ENCODE measurements at regions not wholly inside any gene's neighbourhood (a gene's known extent, or its start where the extent isn't known, plus 50 kb on each side); places are given as distances from the start of the nearest gene placed in this dataset.

- TF ChIP-seq CTCF (IDR thresholded peaks at IDR 0.05) (no peak), POLR2A (IDR thresholded peaks at IDR 0.05) (no peak)
Observed at GRCh38 chr6:8674126-8674525, 238.8 kb upstream of the SLC35B3 start.

Measured in vagina (tissue), 2 donors.